H9 (cell line): ENCODE measurements at regions not wholly inside any gene's neighbourhood (a gene's known extent, or its start where the extent isn't known, plus 50 kb on each side); places are given as distances from the start of the nearest gene placed in this dataset.

Source experiments
- DNase-seq: peaks from one replicate; pipeline ENCODE4 v3.0.0-alpha.2; 2017
- H2AFZ ChIP-seq: one replicate; pipeline ENCODE4 v1.6.1; 2013; ENCODE audit warnings: mild to moderate bottlenecking, low read length, control low read depth, moderate library complexity
- H2AK5ac ChIP-seq: 2 replicates; pipeline ENCODE4 v1.6.1; 2013; ENCODE audit warnings: low read length, control low read depth, mixed read lengths; ENCODE audit not compliant: insufficient read length
- H2BK120ac ChIP-seq: one replicate; pipeline ENCODE4 v1.6.1; 2013; ENCODE audit warnings: low read depth, mild to moderate bottlenecking, low read length, control low read depth, inconsistent platforms; ENCODE audit not compliant: poor library complexity, severe bottlenecking
- H2BK12ac ChIP-seq: 2 replicates; pipeline ENCODE4 v1.6.1; 2013; ENCODE audit warnings: low read length, control low read depth, mixed read lengths, low read depth; ENCODE audit not compliant: insufficient read length
- H2BK15ac ChIP-seq: 2 replicates; pipeline ENCODE4 v1.6.1; 2013; ENCODE audit warnings: low read depth, low read length, control low read depth
- H2BK20ac ChIP-seq: one replicate; pipeline ENCODE4 v1.6.1; 2013; ENCODE audit warnings: low read depth, mild to moderate bottlenecking, low read length, control low read depth, inconsistent platforms; ENCODE audit not compliant: poor library complexity, severe bottlenecking
- H2BK5ac ChIP-seq: 2 replicates; pipeline ENCODE4 v1.6.1; 2013; ENCODE audit warnings: low read length, control low read depth, mixed read lengths; ENCODE audit not compliant: insufficient read length
- H3K14ac ChIP-seq: 2 replicates; pipeline ENCODE4 v1.6.1; 2013; ENCODE audit warnings: low read length, control low read depth; ENCODE audit not compliant: insufficient read depth
- H3K18ac ChIP-seq: 2 replicates; pipeline ENCODE4 v1.6.1; 2013; ENCODE audit warnings: low read depth, mild to moderate bottlenecking, mixed read lengths, low read length, control low read depth; ENCODE audit not compliant: insufficient read length
- H3K23ac ChIP-seq: 2 replicates; pipeline ENCODE4 v1.6.1; 2013; ENCODE audit warnings: low read length, control low read depth, mixed read lengths, low read depth; ENCODE audit not compliant: insufficient read length
- H3K23me2 ChIP-seq: 2 replicates; pipeline ENCODE4 v1.6.1; 2013; ENCODE audit warnings: low read depth, mild to moderate bottlenecking, mixed read lengths, low read length, control low read depth; ENCODE audit not compliant: insufficient read length, poor library complexity, severe bottlenecking
- H3K27ac ChIP-seq: 2 replicates; pipeline ENCODE4 v1.5.1; 2013; ENCODE audit warnings: low read length, control low read depth, mixed read lengths, low read depth; ENCODE audit not compliant: insufficient read length
- H3K27me3 ChIP-seq: 2 replicates; pipeline ENCODE4 v1.6.1; 2013; ENCODE audit warnings: low read length, control low read depth, inconsistent platforms; ENCODE audit not compliant: insufficient read depth
- H3K4ac ChIP-seq: 2 replicates; pipeline ENCODE4 v1.6.1; 2013; ENCODE audit warnings: low read depth, mild to moderate bottlenecking, control low read depth, inconsistent platforms, low read length, moderate library complexity
- H3K4me1 ChIP-seq: 2 replicates; pipeline ENCODE4 v1.6.1; 2013; ENCODE audit warnings: low read length, control low read depth, inconsistent platforms; ENCODE audit not compliant: insufficient read depth
- H3K4me2 ChIP-seq: 2 replicates; pipeline ENCODE4 v1.6.1; 2013; ENCODE audit warnings: low read length, control low read depth, mixed read lengths; ENCODE audit not compliant: insufficient read length, insufficient read depth
- H3K56ac ChIP-seq: 2 replicates; pipeline ENCODE4 v1.6.1; 2013; ENCODE audit warnings: low read depth, mild to moderate bottlenecking, mixed read lengths, low read length, control low read depth; ENCODE audit not compliant: insufficient read length
- H3K79me1 ChIP-seq: 2 replicates; pipeline ENCODE4 v1.6.1; 2013; ENCODE audit warnings: low read depth, mild to moderate bottlenecking, moderate library complexity, low read length, control low read depth, inconsistent platforms; ENCODE audit not compliant: insufficient read depth, poor library complexity, severe bottlenecking
- H3K79me2 ChIP-seq: 2 replicates; pipeline ENCODE4 v1.6.1; 2013; ENCODE audit warnings: low read length, control low read depth, inconsistent platforms; ENCODE audit not compliant: insufficient read depth
- H3K9ac ChIP-seq: 2 replicates; pipeline ENCODE4 v1.6.1; 2013; ENCODE audit warnings: low read length, control low read depth, mixed read lengths; ENCODE audit not compliant: insufficient read length; ENCODE audit errors: extremely low read depth
- H3K9me3 ChIP-seq: one replicate; pipeline ENCODE4 v1.6.1; 2013; ENCODE audit warnings: low read depth, low read length, inconsistent platforms; ENCODE audit not compliant: control insufficient read depth
- H3T11ph ChIP-seq: one replicate; pipeline ENCODE4 v1.6.1; 2013; ENCODE audit warnings: mild to moderate bottlenecking, low read length, control low read depth, inconsistent platforms
- H4K20me1 ChIP-seq: one replicate; pipeline ENCODE4 v1.6.1; 2013; ENCODE audit not compliant: control insufficient read depth, insufficient read length, insufficient read depth
- H4K5ac ChIP-seq: 2 replicates; pipeline ENCODE4 v1.6.1; 2013; ENCODE audit warnings: low read depth, mild to moderate bottlenecking, mixed read lengths, low read length, control low read depth; ENCODE audit not compliant: insufficient read length
- H4K8ac ChIP-seq: replicated peaks from 2 replicates; pipeline ENCODE4 v1.6.1; 2013; ENCODE audit warnings: low read length, control low read depth, mixed read lengths, low read depth; ENCODE audit not compliant: insufficient read length
- H4K91ac ChIP-seq: 2 replicates; pipeline ENCODE4 v1.6.1; 2013; ENCODE audit warnings: low read depth, mild to moderate bottlenecking, moderate library complexity, mixed read lengths, low read length, control low read depth; ENCODE audit not compliant: insufficient read length
- H3K27ac Mint-ChIP-seq, 3 experiments: 2 replicates in 2 of 3; 3 replicates in 1 of 3; pipeline ENCODE4 v1.8.0; 2020 to 2021; ENCODE audit warnings: mixed read lengths in 3 of 3, mild to moderate bottlenecking in 1 of 3, moderate library complexity in 1 of 3
- H3K27me3 Mint-ChIP-seq: 2 replicates; pipeline ENCODE4 v1.8.0; 2021; ENCODE audit warnings: low read depth, mild to moderate bottlenecking, moderate library complexity, mixed read lengths
- H3K36me3 Mint-ChIP-seq, 3 experiments: 2 replicates in 2 of 3; 3 replicates in 1 of 3; pipeline ENCODE4 v1.8.0; 2020 to 2021; ENCODE audit warnings: low read depth in 3 of 3, mixed read lengths in 3 of 3; ENCODE audit not compliant: insufficient read depth in 1 of 3
- H3K4me1 Mint-ChIP-seq, 2 experiments: 2 replicates each; pipeline ENCODE4 v1.8.0; 2020; ENCODE audit warnings: mixed read lengths in 2 of 2
- H3K4me3 Mint-ChIP-seq, 2 experiments: 2 replicates in 1 of 2; 3 replicates in 1 of 2; pipeline ENCODE4 v1.8.0; 2020 to 2021; ENCODE audit warnings: mild to moderate bottlenecking in 2 of 2, mixed read lengths in 2 of 2, moderate library complexity in 1 of 2
- H3K9me3 Mint-ChIP-seq, 2 experiments: 2 replicates in 1 of 2; 3 replicates in 1 of 2; pipeline ENCODE4 v1.8.0; 2020; ENCODE audit warnings: mild to moderate bottlenecking in 2 of 2, mixed read lengths in 2 of 2, moderate library complexity in 1 of 2
- CTCF ChIP-seq: fragments of 200-600 bp; sonication (generic); conservative IDR thresholded peaks from 3 replicates; pipeline ENCODE4 v1.8.0; 2021; ENCODE audit warnings: antibody characterized with exemption, mild to moderate bottlenecking
- WGBS: extraction: QIAGEN DNeasy Blood & Tissue Kit; methylation state at CpG from one replicate; pipeline ENCODE4 v1.1.7; 2013; ENCODE audit warnings: missing lambda C conversion rate, low lambda C conversion rate, mixed read lengths; ENCODE audit not compliant: insufficient read length; ENCODE audit errors: extremely low coverage; 5-methylcytosine and 5-hydroxymethylcytosine counted together

- Mint-ChIP-seq H3K9me3 (no peaks in the 10 kb centered on the region), H3K27ac (peak overlapping the region; percentile 19 to 41 (median 40); a peak in 4 of 7 replicates), H3K4me3 (no peak overlapping the region), H3K36me3 (no peaks in the 10 kb centered on the region), H3K27me3 (no peaks in the 10 kb centered on the region), H3K4me1 (peaks cover 20 to 24% of the 10 kb centered on the region in 2 experiments)
- H2BK120ac ChIP-seq: no peak overlapping the region
- peak overlapping the region; percentile 20 for H3K27ac ChIP-seq
- H3K56ac ChIP-seq: no peak overlapping the region
- no peak overlapping the region for H3K14ac ChIP-seq
- peaks cover 2% of the 10 kb centered on the region; the same call in 1 of the 2 replicates for H3K4me1 ChIP-seq
- no peak overlapping the region for H2BK5ac ChIP-seq
- no peaks in the 10 kb centered on the region for H3K79me1 ChIP-seq
- no peak overlapping the region for H3K23ac ChIP-seq
- no peak overlapping the region for H3K4me2 ChIP-seq
- H4K5ac ChIP-seq: no peak overlapping the region
- no peak overlapping the region for H2AK5ac ChIP-seq
- no peak overlapping the region for H2BK20ac ChIP-seq
- no peak overlapping the region for H2BK15ac ChIP-seq
- H3K9ac ChIP-seq: no peak overlapping the region
- no peak overlapping the region for H3K18ac ChIP-seq
- H3T11ph ChIP-seq: peak overlapping the region; percentile 59
- H3K27me3 ChIP-seq: no peaks in the 10 kb centered on the region
- no peaks in the 10 kb centered on the region for H4K20me1 ChIP-seq
- H2BK12ac ChIP-seq: no peak overlapping the region
- H3K79me2 ChIP-seq: no peaks in the 10 kb centered on the region
- TF ChIP-seq CTCF: no peak
- no peak overlapping the region for H4K8ac ChIP-seq
- H3K4ac ChIP-seq: no peak overlapping the region
- DNase-seq: no peak
- no peak overlapping the region for H4K91ac ChIP-seq
- peak overlapping the region; percentile 16 for H2AFZ ChIP-seq
- H3K9me3 ChIP-seq: no peaks in the 10 kb centered on the region
- no CpG with 5 or more reads among the region's 2 CpGs for WGBS
- no peaks in the 10 kb centered on the region for H3K23me2 ChIP-seq
These were observed 81.3 kb downstream of the IZUMO3 start for GRCh38 chr9:24464319-24464951.
